GM19193 (cell line): ENCODE measurements at regions not wholly inside any gene's neighbourhood (a gene's known extent, or its start where the extent isn't known, plus 50 kb on each side); places are given as distances from the start of the nearest gene placed in this dataset.

Experiments
- POLR2A ChIP-seq: IDR thresholded peaks from 4 replicates; pipeline ENCODE4 v1.6.1; 2011; ENCODE audit not compliant: insufficient read depth, insufficient read length; ENCODE audit errors: extremely low read depth

GRCh38 chr12:127419111-127419510 lies 847.9 kb upstream of the TMEM132C start:
- TF ChIP-seq POLR2A, result no peak

DNA sequence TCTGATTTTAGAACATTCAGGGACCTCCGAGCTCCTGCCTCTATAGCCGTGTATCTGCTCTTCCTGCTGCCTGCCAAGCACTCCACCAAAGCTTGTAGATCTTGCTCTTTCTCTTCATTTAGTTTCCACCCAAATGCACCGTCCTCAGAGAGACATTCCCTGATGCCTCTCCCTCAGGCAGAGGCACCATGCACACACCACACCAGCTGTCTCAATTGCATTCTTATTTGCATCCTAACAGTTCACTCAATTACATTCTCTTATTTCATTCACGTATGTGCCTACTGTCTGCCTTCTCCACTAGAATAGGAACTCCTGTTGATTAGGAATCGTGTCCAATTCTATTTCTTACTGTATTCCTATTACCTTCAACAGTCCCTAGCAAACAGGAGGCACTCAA lies 845.4 kb upstream of the TMEM132C start:
- TF ChIP-seq POLR2A, result no peak

GRCh38 chr12:127422935-127423566 lies 843.9 kb upstream of the TMEM132C start:
- TF ChIP-seq POLR2A, result no peak

- TF ChIP-seq POLR2A, result no peak
These were observed 841.5 kb upstream of the TMEM132C start for GRCh38 chr12:127425474-127425873.

DNA sequence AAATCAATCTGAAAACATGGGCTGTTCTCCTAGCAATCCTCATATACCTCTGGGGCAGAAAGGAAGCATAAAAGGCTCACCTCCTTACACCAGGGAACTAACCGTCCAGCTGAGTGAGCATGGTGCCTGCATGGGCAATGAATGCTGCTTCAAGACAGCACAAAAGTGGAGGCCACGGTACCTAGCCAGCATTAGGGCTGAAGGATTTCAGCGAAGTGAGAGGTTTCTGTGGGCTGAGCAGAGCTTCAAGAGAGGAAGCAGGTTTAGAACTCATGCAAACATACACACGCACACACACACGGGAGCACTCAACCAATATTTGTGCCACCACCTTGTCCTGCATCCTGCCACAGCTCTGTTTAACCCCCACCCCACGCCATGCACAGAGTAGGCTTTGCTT lies 838.5 kb upstream of the TMEM132C start:
- no peak for TF ChIP-seq POLR2A

GRCh38 chr12:127429551-127430285 lies 837.3 kb upstream of the TMEM132C start:
- no peak for TF ChIP-seq POLR2A

- no peak for TF ChIP-seq POLR2A
These were observed 836.6 kb upstream of the TMEM132C start for GRCh38 chr12:127430401-127430800.

- TF ChIP-seq POLR2A, result no peak
These were observed 835.8 kb upstream of the TMEM132C start for GRCh38 chr12:127431177-127431576.

- TF ChIP-seq POLR2A, result no peak
These were observed 835.4 kb upstream of the TMEM132C start for GRCh38 chr12:127431594-127431993.

DNA sequence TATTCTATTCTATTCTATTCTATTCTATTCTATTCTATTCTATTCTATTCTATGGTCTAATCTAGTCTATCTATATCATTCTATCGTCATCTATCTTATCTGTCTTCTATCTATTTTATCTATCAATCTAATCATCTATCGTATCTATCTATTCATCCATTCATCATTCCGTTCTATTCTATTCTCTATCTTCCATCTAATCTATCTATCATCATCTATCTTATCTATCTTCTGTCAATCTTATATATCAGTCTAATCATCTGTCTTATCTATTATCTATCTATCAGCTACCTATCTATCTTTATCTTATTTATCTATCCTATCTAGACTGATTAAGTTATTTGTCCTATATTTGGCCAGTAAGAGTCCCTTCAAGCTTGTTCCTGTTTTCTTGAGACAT lies 831.5 kb upstream of the TMEM132C start:
- TF ChIP-seq POLR2A, result no peak

- no peak for TF ChIP-seq POLR2A
These were observed 828.3 kb upstream of the TMEM132C start for GRCh38 chr12:127438512-127439244.

- TF ChIP-seq POLR2A, result no peak
These were observed 821.3 kb upstream of the TMEM132C start for GRCh38 chr12:127445581-127446139.

DNA sequence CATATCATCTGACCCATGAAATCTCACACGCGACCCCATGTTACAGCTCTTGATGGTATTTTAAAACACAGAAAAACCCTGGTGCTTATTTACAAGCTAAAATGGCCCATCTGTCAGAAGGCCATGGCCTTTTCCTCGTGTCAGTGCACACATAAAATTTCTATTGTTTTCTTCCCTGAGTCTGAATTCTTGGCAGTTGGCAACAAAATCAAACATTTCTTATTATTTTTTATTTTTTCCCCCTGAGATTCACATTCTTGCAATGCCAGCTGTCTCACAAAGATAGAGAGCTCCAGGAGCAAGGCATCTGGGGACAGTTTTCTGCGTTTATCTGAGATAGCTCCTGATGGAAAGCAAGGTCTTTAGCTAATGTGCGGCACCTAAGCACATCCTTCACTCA lies 818.1 kb upstream of the TMEM132C start:
- TF ChIP-seq POLR2A, result no peak

GRCh38 chr12:127450826-127451225 lies 816.1 kb upstream of the TMEM132C start:
- no peak for TF ChIP-seq POLR2A
